BE2C (cell line): ENCODE measurements at regions not wholly inside any gene's neighbourhood (a gene's known extent, or its start where the extent isn't known, plus 50 kb on each side); places are given as distances from the start of the nearest gene placed in this dataset.

ENCODE experiments used
- DNase-seq: peaks from one replicate; pipeline ENCODE4 v3.0.0-alpha.2; 2020
- H3K27me3 ChIP-seq: fragments of 250-450 bp; sonication (Bioruptor Pico); 2 replicates; pipeline ENCODE4 v1.5.1; 2020; ENCODE audit warnings: mild to moderate bottlenecking
- H3K36me3 ChIP-seq: fragments of 250-450 bp; sonication (Bioruptor Pico); 2 replicates; pipeline ENCODE4 v1.5.1; 2020; ENCODE audit warnings: mild to moderate bottlenecking
- H3K4me1 ChIP-seq: fragments of 250-450 bp; sonication (Bioruptor Pico); 2 replicates; pipeline ENCODE4 v1.5.1; 2020
- H3K4me3 ChIP-seq: 2 replicates; pipeline ENCODE4 v1.5.1; 2011; ENCODE audit warnings: low read depth, low read length
- H3K9me3 ChIP-seq: fragments of 250-450 bp; sonication (Bioruptor Pico); 2 replicates; pipeline ENCODE4 v1.5.1; 2020
- CTCF ChIP-seq: IDR thresholded peaks from 2 replicates; pipeline ENCODE4 v1.5.1; 2012; ENCODE audit warnings: mild to moderate bottlenecking, low read depth, low read length

GRCh38 chr5:3010953-3011763 lies 259.7 kb upstream of the IRX2 start:
- no peaks in the 10 kb centered on the region for H3K4me1 ChIP-seq
- H3K4me3 ChIP-seq = no peak overlapping the region
- no peak for DNase-seq
- H3K9me3 ChIP-seq = no peaks in the 10 kb centered on the region; the same call in 1 of the 2 replicates
- no peak for TF ChIP-seq CTCF
- H3K27me3 ChIP-seq = no peaks in the 10 kb centered on the region
- no peaks in the 10 kb centered on the region for H3K36me3 ChIP-seq

- TF ChIP-seq CTCF = no peak
- no peaks in the 10 kb centered on the region; the same call in 1 of the 2 replicates for H3K9me3 ChIP-seq
Measured at GRCh38 chr5:3010301-3010952, 258.9 kb upstream of the IRX2 start.

GRCh38 chr5:3009605-3010004 lies 258.1 kb upstream of the IRX2 start:
- no peaks in the 10 kb centered on the region; the same call in 1 of the 2 replicates for H3K9me3 ChIP-seq
- no peaks in the 10 kb centered on the region for H3K4me1 ChIP-seq
- TF ChIP-seq CTCF = no peak

More at GRCh38 chr5:3010301-3010952, 258.9 kb upstream of the IRX2 start:
- Histone ChIP-seq H3K4me3 (no peak overlapping the region), H3K27me3 (no peaks in the 10 kb centered on the region), H3K36me3 (no peaks in the 10 kb centered on the region), H3K4me1 (no peaks in the 10 kb centered on the region)
- no peak for DNase-seq

GRCh38 chr5:3007577-3007976 lies 256.1 kb upstream of the IRX2 start:
- Histone ChIP-seq H3K4me1 (no peaks in the 10 kb centered on the region), H3K27me3 (no peaks in the 10 kb centered on the region), H3K4me3 (no peak overlapping the region), H3K36me3 (no peaks in the 10 kb centered on the region), H3K9me3 (no peaks in the 10 kb centered on the region; the same call in 1 of the 2 replicates)
- TF ChIP-seq CTCF = no peak
- no peak for DNase-seq

More at GRCh38 chr5:3009605-3010004, 258.1 kb upstream of the IRX2 start:
- Histone ChIP-seq H3K36me3 (no peaks in the 10 kb centered on the region), H3K27me3 (no peaks in the 10 kb centered on the region), H3K4me3 (no peak overlapping the region)
- no peak for DNase-seq

- DNase-seq = no peak
- TF ChIP-seq CTCF = no peak
- Histone ChIP-seq H3K36me3 (no peaks in the 10 kb centered on the region), H3K27me3 (no peaks in the 10 kb centered on the region), H3K9me3 (no peaks in the 10 kb centered on the region; the same call in 1 of the 2 replicates), H3K4me3 (no peak overlapping the region), H3K4me1 (no peaks in the 10 kb centered on the region)
Measured at GRCh38 chr5:3006961-3007551, 255.6 kb upstream of the IRX2 start.
